Gastroesophageal sphincter (tissue), 3 donors: ENCODE measurements at regions not wholly inside any gene's neighbourhood (a gene's known extent, or its start where the extent isn't known, plus 50 kb on each side); places are given as distances from the start of the nearest gene placed in this dataset.

Experiments used
- POLR2A ChIP-seq, 2 donors: fragments of 450-650 bp; IDR thresholded peaks; one replicate each; pipeline ENCODE4 v1.6.1; 2017; ENCODE audit warnings: antibody characterized with exemption in 2 of 2, mild to moderate bottlenecking in 2 of 2, moderate library complexity in 1 of 2
- TF ChIP-seq, protein P1 (sequence below), 4 experiments: fragments of 200-600 bp in 2 of 4; fragments of 450-650 bp in 2 of 4; sonication (generic) in 1 of 4; IDR thresholded peaks; one replicate each; pipeline ENCODE4 v1.5.1; 2017 to 2019; ENCODE audit warnings: antibody characterized with exemption in 4 of 4, mild to moderate bottlenecking in 2 of 4, moderate library complexity in 2 of 4

DNA sequence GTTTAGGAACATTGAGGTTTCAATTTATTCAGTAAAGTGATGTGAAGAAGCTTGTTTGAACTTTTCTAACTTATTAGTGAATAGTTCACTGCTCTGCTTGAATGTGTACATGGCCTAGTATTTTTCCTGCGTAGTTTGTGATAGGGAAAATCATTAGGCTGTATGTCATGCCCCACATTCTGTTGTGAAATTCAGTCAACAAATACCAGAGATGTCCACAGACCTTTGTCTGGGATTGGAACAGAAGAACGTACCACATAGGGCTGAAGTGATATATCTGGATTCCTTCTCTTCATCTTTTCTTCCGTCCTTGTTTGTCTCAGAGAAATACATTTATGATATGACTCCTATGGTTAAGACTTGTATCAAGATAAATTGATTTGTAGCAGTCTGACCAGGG, 88.8 kb upstream of the PLS3 start:
- TF ChIP-seq, protein P1, sequence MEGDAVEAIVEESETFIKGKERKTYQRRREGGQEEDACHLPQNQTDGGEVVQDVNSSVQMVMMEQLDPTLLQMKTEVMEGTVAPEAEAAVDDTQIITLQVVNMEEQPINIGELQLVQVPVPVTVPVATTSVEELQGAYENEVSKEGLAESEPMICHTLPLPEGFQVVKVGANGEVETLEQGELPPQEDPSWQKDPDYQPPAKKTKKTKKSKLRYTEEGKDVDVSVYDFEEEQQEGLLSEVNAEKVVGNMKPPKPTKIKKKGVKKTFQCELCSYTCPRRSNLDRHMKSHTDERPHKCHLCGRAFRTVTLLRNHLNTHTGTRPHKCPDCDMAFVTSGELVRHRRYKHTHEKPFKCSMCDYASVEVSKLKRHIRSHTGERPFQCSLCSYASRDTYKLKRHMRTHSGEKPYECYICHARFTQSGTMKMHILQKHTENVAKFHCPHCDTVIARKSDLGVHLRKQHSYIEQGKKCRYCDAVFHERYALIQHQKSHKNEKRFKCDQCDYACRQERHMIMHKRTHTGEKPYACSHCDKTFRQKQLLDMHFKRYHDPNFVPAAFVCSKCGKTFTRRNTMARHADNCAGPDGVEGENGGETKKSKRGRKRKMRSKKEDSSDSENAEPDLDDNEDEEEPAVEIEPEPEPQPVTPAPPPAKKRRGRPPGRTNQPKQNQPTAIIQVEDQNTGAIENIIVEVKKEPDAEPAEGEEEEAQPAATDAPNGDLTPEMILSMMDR (IDR thresholded peaks at IDR 0.05) = no peak
- no peak for TF ChIP-seq POLR2A (IDR thresholded peaks at IDR 0.05)
